DMS153 treated with DMSO at 0.1 percent for 48 hours (cell line): ENCODE measurements at regions not wholly inside any gene's neighbourhood (a gene's known extent, or its start where the extent isn't known, plus 50 kb on each side); places are given as distances from the start of the nearest gene placed in this dataset.
"Not testable (repeated sequence)": the region's sequence is repeated elsewhere in the genome, so short reads cannot be mapped to it uniquely, and the experiment has no call there.

Source experiments
- DNase-seq: peaks from one replicate; lab custom pipeline; 2025; ENCODE audit not compliant: unreplicated experiment; lab: John Stamatoyannopoulos, UW

GRCh38 chr3:160094562-160094961 lies 105.9 kb downstream of the IL12A start:
- no peak for DNase-seq

- DNase-seq: no peak
These were observed 108.8 kb downstream of the IL12A start for GRCh38 chr3:160097478-160097877.

- no peak for DNase-seq
These were observed 109.8 kb downstream of the IL12A start for GRCh38 chr3:160098261-160098908.

- DNase-seq: no peak
These were observed 110.4 kb downstream of the IL12A start for GRCh38 chr3:160098926-160099626.

DNA sequence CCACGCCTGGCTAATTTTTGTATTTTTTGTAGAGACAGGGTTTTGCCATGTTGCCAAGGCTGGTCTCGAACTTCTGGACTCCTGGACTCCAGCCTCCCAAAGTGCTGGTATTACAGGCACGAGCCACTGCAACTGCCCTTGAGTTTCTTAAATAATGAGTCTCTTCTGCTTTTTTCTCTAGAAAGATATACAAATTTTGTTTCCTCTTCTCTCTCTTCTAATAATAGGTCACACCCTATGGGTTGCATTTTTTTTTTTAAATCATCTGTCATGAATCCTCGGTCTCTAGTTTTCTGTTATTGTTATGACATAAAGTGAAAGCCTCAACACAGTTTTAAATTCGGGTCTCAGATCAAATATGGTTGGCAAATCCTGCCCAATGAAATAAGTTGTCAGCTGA lies 111.2 kb downstream of the IL12A start:
- DNase-seq: no peak

- DNase-seq: no peak
These were observed 112.0 kb downstream of the IL12A start for GRCh38 chr3:160100610-160101009.

- not testable (repeated sequence) for DNase-seq
These were observed 113.4 kb downstream of the IL12A start for GRCh38 chr3:160102001-160102400.

DNA sequence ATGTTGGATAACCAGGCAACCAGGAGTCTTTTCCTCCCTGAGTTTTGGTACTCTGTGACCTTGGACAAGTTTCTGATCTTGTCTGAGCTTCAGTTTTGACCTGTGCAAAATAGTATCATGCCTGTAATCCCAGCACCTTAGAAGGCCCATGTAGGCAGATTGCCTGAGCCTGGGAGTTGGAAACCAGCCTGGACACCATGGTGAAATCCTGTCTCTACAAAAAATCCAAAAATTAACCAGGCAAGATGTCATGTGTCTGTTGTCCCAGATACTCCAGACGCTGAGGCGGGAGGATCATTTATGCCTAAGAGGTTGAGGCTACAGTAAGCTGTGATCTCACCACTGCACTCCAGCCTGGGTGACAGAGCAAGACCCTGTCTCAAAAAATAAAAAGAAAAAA lies 114.8 kb downstream of the IL12A start:
- DNase-seq: no peak

DNA sequence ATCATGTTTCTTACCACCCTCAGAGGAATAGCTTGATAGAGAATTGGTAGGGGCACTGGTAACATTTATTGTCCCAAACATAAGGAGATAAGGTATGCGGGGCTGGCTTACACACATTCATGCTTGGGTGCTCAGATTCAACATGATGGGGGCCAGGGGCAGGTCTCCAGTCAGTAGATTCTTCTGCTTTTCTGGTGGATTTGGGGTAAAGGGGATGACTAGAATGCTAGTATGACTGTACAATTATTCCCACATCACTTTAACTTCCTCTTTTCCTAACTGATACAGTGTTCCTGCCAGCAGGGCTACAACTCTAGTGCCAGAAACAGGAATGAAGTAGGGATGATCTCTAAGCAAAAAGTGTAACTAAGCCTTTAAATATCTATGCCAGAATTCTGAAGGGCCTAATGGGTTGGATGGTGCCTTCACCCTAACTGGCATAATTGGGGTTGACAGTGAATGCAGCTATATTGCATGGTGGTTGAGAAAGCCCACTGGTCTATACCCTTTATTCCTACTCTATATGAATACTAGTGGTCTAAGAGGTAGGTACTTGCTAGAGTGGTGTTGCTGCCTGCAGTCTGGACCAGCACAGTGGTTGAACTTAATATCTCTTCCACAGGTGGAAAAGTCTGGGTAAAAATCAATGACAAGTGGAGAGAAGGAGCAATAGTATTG lies 117.4 kb downstream of the IL12A start:
- DNase-seq: no peak

DNA sequence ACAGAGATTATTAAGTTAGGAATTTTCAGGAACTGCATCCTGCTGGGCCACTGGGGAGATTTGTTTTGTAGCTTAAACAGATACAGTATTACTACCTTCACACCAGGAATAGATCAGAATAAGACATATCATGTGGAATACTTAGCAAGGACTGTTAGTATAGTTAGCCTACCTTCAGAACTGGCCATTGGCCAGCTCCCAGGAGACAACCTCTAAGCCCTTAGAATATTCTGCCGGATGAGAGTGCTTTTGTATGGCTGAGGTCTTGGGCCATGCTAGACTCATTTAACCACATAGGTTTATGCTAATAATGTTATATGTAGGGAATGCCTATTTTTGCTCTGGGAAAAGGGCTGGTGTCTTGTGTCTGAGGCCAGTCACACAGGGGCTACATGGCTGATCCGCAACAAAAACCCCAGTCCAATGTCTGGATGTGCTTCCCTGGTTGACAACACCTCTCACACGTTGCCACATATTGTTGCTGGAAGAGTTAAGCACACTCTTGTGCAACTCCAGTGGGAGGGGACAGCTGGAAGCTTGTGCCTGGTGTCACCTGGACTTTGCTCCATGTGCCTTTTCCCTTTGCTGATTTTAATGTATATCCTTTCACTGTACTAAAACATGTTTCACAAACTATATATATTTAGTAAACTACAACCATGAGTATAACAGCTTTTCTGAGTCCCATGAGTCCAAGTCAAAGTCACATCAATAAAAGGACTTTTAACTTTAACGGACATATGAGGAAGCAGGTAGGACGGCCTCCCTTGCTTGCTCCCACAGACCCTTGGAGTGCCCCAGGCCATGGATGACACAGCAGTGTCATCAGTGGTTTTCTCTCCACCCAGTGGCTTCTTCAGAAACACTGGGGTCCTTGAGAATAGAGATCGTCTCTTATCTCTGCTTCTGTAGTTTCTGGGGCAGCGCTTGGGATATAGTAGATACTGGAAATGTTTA lies 118.0 kb upstream of the C3orf80 start:
- no peak for DNase-seq

GRCh38 chr3:160108362-160108761 lies 116.9 kb upstream of the C3orf80 start:
- DNase-seq: no peak

GRCh38 chr3:160112481-160112880 lies 112.7 kb upstream of the C3orf80 start:
- DNase-seq: no peak

DNA sequence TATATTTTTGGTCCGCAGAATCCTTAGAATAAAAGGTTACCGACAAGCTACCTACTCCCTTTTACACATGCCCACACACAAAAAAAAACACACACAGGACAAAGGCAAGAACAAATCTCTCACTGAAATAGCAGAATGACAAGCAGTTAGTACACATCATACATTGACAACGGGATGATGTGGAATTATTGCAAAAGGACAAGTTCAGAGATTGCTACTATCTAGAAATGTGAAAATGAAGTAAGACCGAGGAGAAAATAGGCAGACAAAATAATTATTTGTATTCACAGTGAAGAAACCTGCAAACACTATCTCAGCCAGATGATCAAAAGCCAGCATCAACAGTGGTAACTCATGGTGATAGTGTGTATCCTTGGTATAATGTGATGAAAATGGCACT lies 112.2 kb upstream of the C3orf80 start:
- DNase-seq: no peak

GRCh38 chr3:160114355-160114995 lies 110.7 kb upstream of the C3orf80 start:
- DNase-seq: no peak

DNA sequence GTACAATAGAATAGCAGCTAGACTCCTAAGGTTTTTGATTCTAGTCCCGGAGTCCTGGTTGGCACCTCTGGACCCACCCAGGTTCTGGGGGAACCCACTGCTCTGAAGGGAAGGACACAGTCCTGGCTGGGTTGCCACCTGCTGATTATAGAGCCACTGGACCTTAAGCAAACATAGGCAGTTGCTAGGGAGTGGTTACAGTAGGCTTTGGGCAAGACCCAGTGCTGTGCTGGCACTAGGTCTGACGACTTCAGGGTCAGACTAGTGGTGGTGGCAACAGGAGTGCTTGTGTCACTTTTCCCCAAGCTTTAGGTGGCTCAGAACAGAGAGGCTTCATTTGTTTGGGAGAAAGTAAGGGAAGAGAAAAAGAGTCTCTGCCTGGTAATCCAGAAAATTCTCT lies 109.8 kb upstream of the C3orf80 start:
- no peak for DNase-seq

DNA sequence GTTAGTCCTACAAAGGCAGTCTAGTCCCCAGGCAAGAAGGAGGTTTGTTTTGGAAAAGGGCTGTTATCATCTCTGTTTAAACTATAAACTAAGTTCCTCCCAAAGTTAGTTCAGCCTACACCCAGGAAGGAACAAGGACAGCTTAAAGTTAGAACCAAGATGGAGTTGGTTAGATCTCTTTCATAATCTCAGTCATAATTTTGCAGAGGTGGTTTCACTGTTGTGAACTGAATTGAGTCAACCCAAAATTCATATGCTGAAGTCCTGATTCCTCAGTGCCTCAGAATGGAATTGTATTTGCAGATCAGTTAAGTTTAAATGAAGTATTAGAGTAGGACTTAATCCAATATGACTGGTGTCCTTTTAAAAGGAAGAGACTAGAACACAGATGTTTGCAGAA lies 101.0 kb upstream of the C3orf80 start:
- DNase-seq: no peak

DNA sequence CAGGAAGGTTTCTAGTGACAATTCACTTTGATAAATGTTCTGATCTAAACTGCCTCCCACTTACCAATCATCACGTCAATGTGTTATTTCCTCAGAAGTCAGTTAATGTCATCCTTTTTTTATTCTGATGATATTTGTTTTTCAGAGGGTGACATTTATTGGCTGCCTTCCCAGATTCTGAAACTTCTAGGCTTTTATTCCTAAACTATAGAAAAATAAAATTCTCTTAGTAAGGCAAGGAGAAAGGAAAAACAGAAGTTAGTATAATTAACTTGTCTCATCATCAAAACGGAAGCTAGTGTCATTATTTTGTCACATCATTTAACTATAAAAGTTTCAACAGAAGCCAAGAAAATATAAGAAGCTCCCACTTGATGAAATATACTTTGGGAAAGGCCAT lies 100.0 kb upstream of the C3orf80 start:
- no peak for DNase-seq

DNA sequence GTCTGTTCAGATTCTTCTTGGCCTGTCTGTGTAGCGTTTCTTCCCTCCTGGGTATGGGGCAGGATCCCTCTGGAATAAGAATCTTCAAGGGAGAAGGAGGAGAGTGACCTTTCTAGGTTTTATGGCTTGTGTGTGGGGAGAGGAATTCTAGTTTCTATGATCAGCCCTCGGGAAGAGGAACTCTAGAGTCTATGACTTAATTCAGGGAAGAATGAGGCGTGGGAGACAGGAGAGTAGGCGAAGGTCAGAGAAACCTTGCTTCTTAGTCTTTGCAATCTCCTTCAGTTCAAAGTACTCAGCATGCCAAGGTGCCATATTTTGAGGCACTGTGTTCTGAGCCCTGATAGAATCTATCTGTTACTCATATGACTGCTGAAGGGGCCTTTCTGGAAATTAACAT lies 99.2 kb upstream of the C3orf80 start:
- DNase-seq: no peak

DNA sequence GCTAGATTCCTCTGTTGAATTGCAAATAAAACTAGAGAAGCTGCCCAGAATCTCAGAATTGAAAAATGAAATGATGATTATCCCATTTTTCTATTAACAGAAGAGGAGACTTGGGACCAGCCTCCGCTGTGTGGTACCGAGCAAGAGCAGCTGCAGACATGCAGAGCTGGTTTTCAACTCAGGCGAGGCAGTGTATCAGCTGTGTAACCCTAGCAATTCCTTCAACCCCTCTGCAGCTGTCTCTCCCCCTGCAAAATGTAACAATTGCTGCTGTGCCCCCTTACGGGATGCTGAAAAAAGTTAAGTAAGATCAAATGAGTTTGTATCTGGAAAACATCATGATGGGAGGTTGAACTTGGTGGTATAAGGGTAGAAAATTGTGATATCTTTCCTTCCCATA lies 98.5 kb upstream of the C3orf80 start:
- DNase-seq: no peak

GRCh38 chr3:160127308-160127707 lies 97.9 kb upstream of the C3orf80 start:
- DNase-seq: no peak

DNA sequence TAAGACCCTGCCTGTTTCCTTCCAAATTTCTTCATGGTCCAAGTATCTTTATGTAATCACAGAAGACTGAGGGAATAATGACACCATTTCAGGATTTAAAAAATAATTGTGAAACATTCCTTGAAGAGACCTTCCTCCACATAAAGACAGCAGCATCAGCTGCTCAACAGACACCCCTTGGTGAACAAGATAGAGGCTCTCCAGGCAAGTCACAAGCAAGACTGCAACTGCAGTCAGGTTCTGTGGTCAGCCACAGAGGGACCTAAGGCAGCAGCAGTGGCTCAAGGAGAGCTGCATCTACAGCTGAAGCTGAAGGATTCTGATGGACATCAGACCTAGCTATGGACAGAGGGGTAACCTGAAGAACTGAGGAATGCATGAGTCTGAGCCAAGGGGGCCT lies 97.2 kb upstream of the C3orf80 start:
- DNase-seq: no peak
